ENCODE measurements at regions not wholly inside any gene's neighbourhood (a gene's known extent, or its start where the extent isn't known, plus 50 kb on each side); places are given as distances from the start of the nearest gene placed in this dataset.

GRCh38 chr21:27674041-27674615 lies 707.2 kb upstream of the ADAMTS5 start:
- TF ChIP-seq CTCF (IDR thresholded peaks at IDR 0.05) (no peak), EP300 (IDR thresholded peaks at IDR 0.05) (no peak)
